Gastrocnemius medialis (tissue), 4 donors: ENCODE measurements at regions not wholly inside any gene's neighbourhood (a gene's known extent, or its start where the extent isn't known, plus 50 kb on each side); places are given as distances from the start of the nearest gene placed in this dataset.

ENCODE experiments used
- ATAC-seq, 2 donors: fragments of 150-250 bp; one replicate each; pipeline ENCODE4 v1.9.1; 2016
- DNase-seq, 2 donors: peaks; one replicate each; pipeline ENCODE4 v3.0.0-alpha.2; 2019
- H3K27ac ChIP-seq, 4 donors: fragments of 200-600 bp; sonication (generic); 1 replicate in 1 of 4; 2 replicates in 3 of 4; pipeline ENCODE4 v1.5.1; 2016 to 2018; ENCODE audit warnings: mild to moderate bottlenecking in 2 of 4, moderate library complexity in 1 of 4
- H3K27me3 ChIP-seq, 3 donors: fragments of 200-600 bp; sonication (generic) in 2 of 3; 1 replicate in 1 of 3; 2 replicates in 2 of 3; pipeline versions ENCODE4 v1.5.1 to v1.6.0; 2016 to 2019; ENCODE audit warnings: mild to moderate bottlenecking in 1 of 3, moderate library complexity in 1 of 3
- H3K36me3 ChIP-seq, 2 donors: fragments of 200-600 bp; sonication (generic) in 1 of 2; one replicate each; pipeline ENCODE4 v1.5.1; 2017 to 2018
- H3K4me1 ChIP-seq, 2 donors: fragments of 200-600 bp; sonication (generic) in 1 of 2; one replicate each; pipeline ENCODE4 v1.5.1; 2016 to 2017; ENCODE audit warnings: mild to moderate bottlenecking in 2 of 2
- H3K4me3 ChIP-seq, 4 donors: fragments of 200-600 bp; sonication (generic) in 3 of 4; 1 replicate in 1 of 4; 2 replicates in 3 of 4; pipeline ENCODE4 v1.5.1; 2016 to 2019; ENCODE audit warnings: mild to moderate bottlenecking in 2 of 4
- H3K9me3 ChIP-seq, 3 donors: fragments of 200-600 bp; sonication (generic) in 2 of 3; 1 replicate in 1 of 3; 2 replicates in 2 of 3; pipeline ENCODE4 v1.5.1; 2016 to 2019
- CTCF ChIP-seq, 5 experiments: fragments of 450-650 bp in 3 of 5; fragments of 200-600 bp in 2 of 5; sonication (generic) in 2 of 5; IDR thresholded peaks in 4 of 5; conservative IDR thresholded peaks in 1 of 5; 1 replicate in 4 of 5; 2 replicates in 1 of 5; pipeline ENCODE4 v1.5.1; 2016 to 2019; ENCODE audit warnings: antibody characterized with exemption in 5 of 5, mild to moderate bottlenecking in 3 of 5, moderate library complexity in 3 of 5
- POLR2A ChIP-seq, 2 donors: fragments of 450-650 bp; IDR thresholded peaks; one replicate each; pipeline ENCODE4 v1.6.1; 2017; ENCODE audit warnings: antibody characterized with exemption in 2 of 2, mild to moderate bottlenecking in 2 of 2, moderate library complexity in 2 of 2
- in situ Hi-C, 4 donors: fragments of 200-750 bp; cut with MboI; loops; one replicate each; pipeline versions ENCODE4 v1.15.0 to v1.8.0; 2017; ENCODE audit warnings: low sequenced_read_pairs in 4 of 4
- intact Hi-C: fragments of 100-400 bp; cut with DNase I; formaldehyde crosslinking; loops from one replicate; pipeline ENCODE4 v1.15.1; 2023; ENCODE audit warnings: low total_unique reads

GRCh38 chr1:56079391-56079790 is 500.0 kb downstream of the PLPP3 start:
- no peak for ATAC-seq
- no peaks in the 10 kb centered on the region for H3K36me3 ChIP-seq
- in situ Hi-C loops, result no loop called here
- TF ChIP-seq POLR2A (IDR thresholded peaks at IDR 0.05), result no peak
- no peak for TF ChIP-seq CTCF (IDR thresholded peaks at IDR 0.05 in 4 of 5, conservative IDR thresholded peaks at IDR 0.05 in 1 of 5)
- no peaks in the 10 kb centered on the region for H3K9me3 ChIP-seq
- H3K27me3 ChIP-seq, result no peaks in the 10 kb centered on the region
- intact Hi-C loops, result no loop called here
- peaks cover 8 to 11% of the 10 kb centered on the region in 2 donors for H3K4me1 ChIP-seq
- DNase-seq, result no peak
- no peak overlapping the region for H3K4me3 ChIP-seq
- no peak overlapping the region for H3K27ac ChIP-seq

GRCh38 chr1:56077206-56077605 is 502.2 kb downstream of the PLPP3 start:
- no peak overlapping the region for H3K4me3 ChIP-seq
- no peaks in the 10 kb centered on the region for H3K36me3 ChIP-seq
- DNase-seq, result peak in 1 of 2 donors; percentile 41
- TF ChIP-seq CTCF (IDR thresholded peaks at IDR 0.05 in 4 of 5, conservative IDR thresholded peaks at IDR 0.05 in 1 of 5) (no peak), POLR2A (IDR thresholded peaks at IDR 0.05) (no peak)
- ATAC-seq, result peak; percentile 40 to 44
- H3K9me3 ChIP-seq, result no peaks in the 10 kb centered on the region
- H3K27ac ChIP-seq, result peak overlapping the region in 3 of 4 donors; percentile 27 to 44 (median 42)
- H3K4me1 ChIP-seq, result peaks cover 21 to 23% of the 10 kb centered on the region in 2 donors
- in situ Hi-C loops (no loop called here), intact Hi-C loops (no loop called here)
- H3K27me3 ChIP-seq, result no peaks in the 10 kb centered on the region

GRCh38 chr1:56074007-56074651 is 505.2 kb downstream of the PLPP3 start:
- Histone ChIP-seq H3K4me1 (peaks cover 21 to 23% of the 10 kb centered on the region in 2 donors), H3K9me3 (no peaks in the 10 kb centered on the region), H3K27me3 (no peaks in the 10 kb centered on the region), H3K4me3 (peak overlapping the region in 1 of 4 donors; percentile 1), H3K36me3 (no peaks in the 10 kb centered on the region), H3K27ac (peak overlapping the region; percentile 70 to 82 (median 76))
- DNase-seq (peak; percentile 59 to 75), ATAC-seq (peak; percentile 73)
- in situ Hi-C loops, result no loop called here
- intact Hi-C loops, result loop anchor here (5.0 kb wide), 3 partner anchors 113 to 498 kb away; no protein-coding TSS in a partner anchor
- TF ChIP-seq POLR2A (IDR thresholded peaks at IDR 0.05) (no peak), CTCF (IDR thresholded peaks at IDR 0.05 in 4 of 5, conservative IDR thresholded peaks at IDR 0.05 in 1 of 5) (no peak)

- Histone ChIP-seq H3K4me1 (peaks cover 21 to 25% of the 10 kb centered on the region in 2 donors), H3K9me3 (no peaks in the 10 kb centered on the region), H3K27ac (peak overlapping the region; percentile 70 to 82 (median 76)), H3K4me3 (peak overlapping the region in 1 of 4 donors; percentile 1), H3K27me3 (no peaks in the 10 kb centered on the region), H3K36me3 (no peaks in the 10 kb centered on the region)
- DNase-seq, result no peak
- TF ChIP-seq CTCF (IDR thresholded peaks at IDR 0.05 in 4 of 5, conservative IDR thresholded peaks at IDR 0.05 in 1 of 5) (no peak), POLR2A (IDR thresholded peaks at IDR 0.05) (no peak)
- in situ Hi-C loops (no loop called here), intact Hi-C loops (loop anchor here (5.0 kb wide), 3 partner anchors 114 to 499 kb away; no protein-coding TSS in a partner anchor)
- ATAC-seq, result peak; percentile 30 to 72
These were observed 505.8 kb downstream of the PLPP3 start for GRCh38 chr1:56073614-56074006.
